NT2/D1 (cell line): ENCODE measurements at regions not wholly inside any gene's neighbourhood (a gene's known extent, or its start where the extent isn't known, plus 50 kb on each side); places are given as distances from the start of the nearest gene placed in this dataset.

Source experiments
- SUZ12 ChIP-seq: IDR thresholded peaks from 2 replicates; pipeline ENCODE4 v1.6.1; 2011; ENCODE audit not compliant: insufficient read length, insufficient read depth; ENCODE audit errors: extremely low read depth
- YY1 ChIP-seq: IDR thresholded peaks from 2 replicates; pipeline ENCODE4 v1.6.1; 2011; ENCODE audit not compliant: insufficient read length, insufficient read depth

DNA sequence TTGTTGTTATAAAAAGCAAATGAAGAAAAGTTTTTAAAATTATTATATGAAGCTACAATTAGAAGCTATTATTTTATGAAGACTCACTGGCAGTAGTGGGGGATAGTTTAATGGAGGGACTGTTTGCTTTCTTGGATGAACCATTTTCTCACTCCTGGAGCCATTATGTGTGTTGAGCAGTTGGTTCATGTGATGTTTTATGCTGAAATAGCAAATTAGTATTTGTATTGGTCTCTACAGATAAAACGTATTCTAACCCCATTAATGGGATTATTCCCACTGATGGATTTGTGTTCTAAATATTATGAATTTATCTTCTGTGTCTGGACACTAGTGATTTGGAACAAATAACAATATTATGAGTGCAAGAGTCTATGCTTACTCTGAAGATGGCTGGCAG, 507.5 kb upstream of the FSHR start:
- TF ChIP-seq YY1 (no peak), SUZ12 (no peak)
